ENCODE measurements at regions not wholly inside any gene's neighbourhood (a gene's known extent, or its start where the extent isn't known, plus 50 kb on each side); places are given as distances from the start of the nearest gene placed in this dataset.

DNA sequence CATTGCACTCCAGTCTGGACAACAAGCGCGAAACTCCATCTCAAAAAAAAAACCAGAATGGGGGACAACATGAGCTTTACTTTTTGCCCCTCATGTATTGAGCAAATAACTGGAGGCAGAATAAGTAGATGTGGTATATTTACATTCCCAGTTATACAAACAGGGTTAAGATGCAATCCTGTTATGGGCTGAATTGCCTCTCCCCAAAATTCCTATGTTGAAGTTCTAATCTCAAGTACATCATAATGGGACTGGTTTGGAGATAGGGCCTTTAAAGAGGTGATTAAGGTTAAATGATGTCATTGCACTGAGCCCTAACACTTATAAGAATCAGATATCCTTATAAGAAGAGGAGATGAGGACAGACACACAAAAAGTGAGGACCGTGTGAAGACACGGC is 319.8 kb upstream of the KLHL29 start:
- Histone ChIP-seq H3K9ac (ENCODE audit: low read depth in 2 of 2, low read length in 2 of 2) (no peak overlapping the region), H3K9me3 (no peaks in the 10 kb centered on the region), H3K4me3 (no peak overlapping the region), H3K4me1 (no peaks in the 10 kb centered on the region), H3K36me3 (no peaks in the 10 kb centered on the region), H3K27ac (no peak overlapping the region), H3K27me3 (no peaks in the 10 kb centered on the region)
- TF ChIP-seq, protein P1, sequence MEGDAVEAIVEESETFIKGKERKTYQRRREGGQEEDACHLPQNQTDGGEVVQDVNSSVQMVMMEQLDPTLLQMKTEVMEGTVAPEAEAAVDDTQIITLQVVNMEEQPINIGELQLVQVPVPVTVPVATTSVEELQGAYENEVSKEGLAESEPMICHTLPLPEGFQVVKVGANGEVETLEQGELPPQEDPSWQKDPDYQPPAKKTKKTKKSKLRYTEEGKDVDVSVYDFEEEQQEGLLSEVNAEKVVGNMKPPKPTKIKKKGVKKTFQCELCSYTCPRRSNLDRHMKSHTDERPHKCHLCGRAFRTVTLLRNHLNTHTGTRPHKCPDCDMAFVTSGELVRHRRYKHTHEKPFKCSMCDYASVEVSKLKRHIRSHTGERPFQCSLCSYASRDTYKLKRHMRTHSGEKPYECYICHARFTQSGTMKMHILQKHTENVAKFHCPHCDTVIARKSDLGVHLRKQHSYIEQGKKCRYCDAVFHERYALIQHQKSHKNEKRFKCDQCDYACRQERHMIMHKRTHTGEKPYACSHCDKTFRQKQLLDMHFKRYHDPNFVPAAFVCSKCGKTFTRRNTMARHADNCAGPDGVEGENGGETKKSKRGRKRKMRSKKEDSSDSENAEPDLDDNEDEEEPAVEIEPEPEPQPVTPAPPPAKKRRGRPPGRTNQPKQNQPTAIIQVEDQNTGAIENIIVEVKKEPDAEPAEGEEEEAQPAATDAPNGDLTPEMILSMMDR (IDR thresholded peaks at IDR 0.05), result no peak
- intact Hi-C loops (cut with DNase I), result no loop called here
- DNase-seq, result no peak

DNA sequence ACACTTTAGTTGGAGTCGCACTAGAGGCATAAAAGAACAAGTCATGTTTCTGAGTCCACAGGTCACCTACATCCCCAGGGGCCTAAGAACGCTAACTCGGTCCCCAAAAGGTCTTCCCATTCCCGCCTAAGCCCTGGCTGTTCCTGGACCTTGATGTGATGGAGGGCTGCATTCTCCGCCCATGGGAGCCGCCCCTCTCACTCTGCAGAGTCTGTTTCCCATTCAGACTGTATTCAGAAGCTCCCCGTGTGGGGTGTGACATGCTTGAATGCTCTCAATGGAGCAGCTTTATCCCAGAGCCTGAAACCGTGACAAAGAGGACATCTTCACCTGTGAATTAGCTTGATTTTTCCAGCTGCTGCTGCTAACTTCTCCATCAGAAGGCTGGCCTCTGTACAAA is 319.0 kb upstream of the KLHL29 start:
- H3K4me1 ChIP-seq, result no peaks in the 10 kb centered on the region
- DNase-seq, result no peak
- no peak overlapping the region for H3K9ac ChIP-seq (ENCODE audit: low read depth in 2 of 2, low read length in 2 of 2)
- no peaks in the 10 kb centered on the region for H3K36me3 ChIP-seq
- H3K27me3 ChIP-seq, result no peaks in the 10 kb centered on the region
- intact Hi-C loops (cut with DNase I), result no loop called here
- TF ChIP-seq, protein P1 (IDR thresholded peaks at IDR 0.05), result no peak
- no peak overlapping the region for H3K27ac ChIP-seq
- H3K9me3 ChIP-seq, result no peaks in the 10 kb centered on the region
- no peak overlapping the region for H3K4me3 ChIP-seq

DNA sequence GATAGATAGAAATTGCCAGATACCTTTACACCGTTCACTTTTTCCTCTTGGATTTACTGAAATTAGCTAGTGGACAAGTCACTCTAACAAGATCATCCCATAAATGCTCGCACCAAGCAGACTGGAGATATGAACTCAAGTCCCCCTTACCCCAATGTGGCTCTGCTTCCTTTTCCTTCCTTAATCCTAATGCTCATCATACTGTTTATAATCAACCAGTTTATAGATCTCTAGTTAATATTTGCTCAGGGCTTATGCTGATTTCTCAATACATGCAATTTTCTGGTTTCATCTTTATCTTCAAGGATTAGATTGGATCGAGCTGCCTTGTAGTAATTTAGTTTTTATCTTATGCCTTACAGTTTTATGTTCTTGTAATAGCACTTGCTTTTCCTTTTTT is 318.3 kb upstream of the KLHL29 start:
- no peak overlapping the region for H3K9ac ChIP-seq (ENCODE audit: low read depth in 2 of 2, low read length in 2 of 2)

DNA sequence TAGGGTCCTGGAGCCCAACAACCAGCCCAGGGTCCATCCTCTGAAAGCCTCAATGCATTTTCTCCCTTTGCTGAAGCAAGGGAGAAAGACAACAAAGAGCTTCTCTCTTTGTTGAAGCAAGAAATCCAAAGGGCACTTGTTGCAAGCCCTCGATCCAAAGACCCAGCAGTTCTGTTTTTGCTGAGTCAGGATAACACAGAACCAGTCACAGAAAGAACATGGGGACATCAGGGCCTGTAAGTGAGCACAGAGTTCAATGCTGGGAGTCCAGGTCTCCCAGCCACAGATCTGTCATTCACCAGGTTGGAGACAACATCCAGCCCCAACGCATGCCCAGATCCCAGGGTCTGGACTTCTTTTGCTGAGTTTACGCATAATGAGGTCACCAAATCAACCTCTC is 315.8 kb upstream of the KLHL29 start:
- no peak for DNase-seq
- H3K27me3 ChIP-seq, result no peaks in the 10 kb centered on the region
- H3K36me3 ChIP-seq, result no peaks in the 10 kb centered on the region
- H3K4me1 ChIP-seq, result no peaks in the 10 kb centered on the region
- no peak overlapping the region for H3K27ac ChIP-seq
- TF ChIP-seq, protein P1 (IDR thresholded peaks at IDR 0.05), result no peak
- no peaks in the 10 kb centered on the region for H3K9me3 ChIP-seq
- H3K9ac ChIP-seq (ENCODE audit: low read depth in 2 of 2, low read length in 2 of 2), result no peak overlapping the region
- intact Hi-C loops (cut with DNase I), result no loop called here
- no peak overlapping the region for H3K4me3 ChIP-seq

More for the DNA sequence above, 318.3 kb upstream of the KLHL29 start:
- Histone ChIP-seq H3K36me3 (no peaks in the 10 kb centered on the region), H3K27ac (no peak overlapping the region), H3K4me3 (no peak overlapping the region), H3K27me3 (no peaks in the 10 kb centered on the region), H3K4me1 (no peaks in the 10 kb centered on the region), H3K9me3 (no peaks in the 10 kb centered on the region)
- TF ChIP-seq, protein P1 (IDR thresholded peaks at IDR 0.05), result no peak
- intact Hi-C loops (cut with DNase I), result no loop called here
- no peak for DNase-seq

DNA sequence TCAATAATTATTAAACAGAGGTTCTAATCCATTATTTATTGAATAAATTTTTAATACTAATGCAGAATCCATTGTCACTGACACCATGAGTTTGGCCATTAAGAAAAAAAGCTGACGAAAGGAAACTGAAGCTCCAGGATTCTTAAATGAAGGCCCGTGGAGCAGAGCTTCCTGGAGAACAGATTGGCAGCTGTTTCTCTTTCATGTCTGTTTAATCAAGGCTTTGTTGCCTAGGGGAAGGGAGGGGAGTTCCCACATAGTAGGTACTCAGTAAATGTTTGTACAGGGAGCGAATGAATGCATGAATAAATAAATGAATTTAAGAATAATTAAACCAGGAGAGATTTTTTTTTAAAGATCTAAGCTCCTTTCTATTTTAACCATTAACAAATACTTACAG is 315.1 kb upstream of the KLHL29 start:
- H3K4me1 ChIP-seq, result no peaks in the 10 kb centered on the region

More for the DNA sequence above, 315.1 kb upstream of the KLHL29 start:
- TF ChIP-seq, protein P1 (IDR thresholded peaks at IDR 0.05), result no peak
- H3K27me3 ChIP-seq, result no peaks in the 10 kb centered on the region
- no peaks in the 10 kb centered on the region for H3K9me3 ChIP-seq
- no peaks in the 10 kb centered on the region for H3K36me3 ChIP-seq
- no peak for DNase-seq
- H3K9ac ChIP-seq (ENCODE audit: low read depth in 2 of 2, low read length in 2 of 2), result no peak overlapping the region
- H3K27ac ChIP-seq, result no peak overlapping the region
- H3K4me3 ChIP-seq, result no peak overlapping the region
- intact Hi-C loops (cut with DNase I), result no loop called here

Data from colonic mucosa (tissue), 4 donors.